HT-29 (cell line): ENCODE measurements at regions not wholly inside any gene's neighbourhood (a gene's known extent, or its start where the extent isn't known, plus 50 kb on each side); places are given as distances from the start of the nearest gene placed in this dataset.

ENCODE experiments used
- DNase-seq: peaks from one replicate; pipeline ENCODE4 v3.0.0-alpha.2; 2015; ENCODE audit warnings: low spot score

DNA sequence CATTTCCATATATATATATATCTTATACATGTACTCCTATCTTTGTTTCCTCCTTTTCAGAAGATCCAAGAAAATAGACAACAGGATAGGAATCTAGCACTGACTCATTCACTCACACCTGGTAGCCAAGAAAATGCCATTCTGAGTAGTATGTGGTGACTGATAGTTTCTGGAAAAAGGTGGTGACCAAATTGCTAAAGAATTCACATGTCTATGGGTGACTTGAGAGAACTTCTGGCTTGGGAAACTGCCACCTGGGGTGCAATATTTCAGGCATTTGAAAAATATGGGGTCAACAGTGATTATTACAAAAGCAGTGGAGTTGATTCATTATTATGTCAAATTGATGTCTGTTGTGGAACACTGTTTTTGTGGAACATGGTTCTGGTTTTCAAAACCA lies 605.1 kb downstream of the PCDH18 start:
- no peak for DNase-seq

DNA sequence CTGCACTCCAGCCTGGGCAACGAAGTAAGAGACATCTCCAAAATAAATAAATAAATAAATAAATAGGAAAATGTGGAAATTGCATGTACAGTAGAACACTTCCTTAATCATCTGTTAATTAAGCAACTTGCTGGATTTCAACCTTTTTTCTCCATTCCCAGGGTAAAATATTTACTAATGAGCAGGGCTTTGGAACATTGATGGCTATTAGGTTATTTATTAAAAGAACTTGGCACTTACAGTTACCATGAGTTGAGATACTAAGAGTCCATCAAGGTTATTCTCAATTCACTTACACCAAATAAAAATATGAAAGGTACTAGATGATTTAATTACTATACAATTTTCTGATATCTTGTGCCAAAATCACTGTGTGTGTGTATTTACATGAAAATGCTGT lies 607.1 kb downstream of the PCDH18 start:
- DNase-seq: no peak

DNA sequence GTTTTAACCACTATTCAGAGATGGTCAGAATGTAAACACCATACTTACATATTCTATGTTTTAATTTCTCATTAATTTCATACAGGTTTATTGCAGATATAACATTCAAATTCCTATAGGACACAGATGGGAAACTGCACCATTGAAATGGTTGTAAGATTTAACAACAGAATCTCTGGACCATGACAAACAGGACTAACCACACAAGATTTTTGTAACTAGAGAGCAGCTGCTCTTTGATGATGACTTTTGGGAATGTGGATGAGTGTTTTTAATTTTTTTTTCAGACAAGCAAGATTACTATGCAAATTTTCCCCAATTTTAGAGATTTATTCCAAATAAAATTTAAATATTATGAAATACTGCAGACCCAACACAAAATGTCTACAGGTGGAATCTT lies 610.2 kb downstream of the PCDH18 start:
- DNase-seq: no peak

DNA sequence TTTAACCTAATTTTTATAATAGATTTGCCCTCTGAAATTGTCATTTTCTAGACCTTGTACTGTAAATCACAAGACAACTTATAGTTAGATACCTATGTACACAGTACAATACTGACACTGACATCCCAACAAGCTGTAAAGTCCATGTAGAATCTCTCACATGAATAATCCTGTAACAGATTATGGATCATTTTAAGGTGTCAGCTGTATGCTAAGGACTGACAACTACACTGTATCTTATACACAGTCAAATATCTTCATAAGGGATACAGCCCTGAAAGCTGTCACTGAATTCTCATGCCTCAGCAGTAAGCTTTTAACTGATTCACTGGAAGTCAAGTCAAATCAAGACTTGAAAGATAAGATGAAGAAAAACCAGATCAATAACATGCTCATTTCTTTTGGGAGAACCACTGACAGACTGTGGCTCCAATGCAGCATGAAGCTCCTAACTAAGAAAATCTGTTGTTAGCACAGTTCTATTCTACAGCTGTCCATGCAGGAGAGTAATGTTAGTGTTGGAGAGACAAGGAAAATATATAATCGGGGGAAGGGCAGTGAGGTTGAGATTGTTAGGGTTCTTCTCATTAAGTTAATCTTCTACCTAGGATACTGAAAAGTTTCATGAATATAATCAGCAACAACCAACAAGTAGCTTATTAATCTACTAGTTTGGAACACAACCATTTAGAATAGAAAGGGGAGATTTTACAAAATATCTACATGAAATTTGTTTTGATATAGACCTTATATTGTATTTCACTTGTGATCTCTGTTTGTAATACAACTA lies 612.0 kb downstream of the PCDH18 start:
- DNase-seq: no peak

DNA sequence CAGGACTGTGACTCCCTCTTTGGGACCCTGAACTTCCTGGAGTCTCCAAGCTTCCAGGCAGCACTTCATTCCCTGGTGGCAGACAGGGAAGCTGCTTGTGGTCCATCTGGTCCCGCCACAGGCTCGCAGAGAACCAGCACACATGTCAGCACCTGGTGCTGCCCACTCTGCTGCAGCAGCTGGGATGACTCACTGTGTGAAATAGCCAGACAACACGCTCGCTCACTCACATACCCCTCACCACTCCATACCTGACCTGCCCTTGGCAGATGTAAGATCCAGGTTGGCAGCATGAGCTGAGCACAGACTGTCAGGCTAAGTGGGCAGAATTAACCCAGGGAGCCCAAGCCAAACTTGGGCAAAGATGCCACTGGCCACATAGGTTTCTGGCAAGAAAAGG lies 613.5 kb downstream of the PCDH18 start:
- no peak for DNase-seq

DNA sequence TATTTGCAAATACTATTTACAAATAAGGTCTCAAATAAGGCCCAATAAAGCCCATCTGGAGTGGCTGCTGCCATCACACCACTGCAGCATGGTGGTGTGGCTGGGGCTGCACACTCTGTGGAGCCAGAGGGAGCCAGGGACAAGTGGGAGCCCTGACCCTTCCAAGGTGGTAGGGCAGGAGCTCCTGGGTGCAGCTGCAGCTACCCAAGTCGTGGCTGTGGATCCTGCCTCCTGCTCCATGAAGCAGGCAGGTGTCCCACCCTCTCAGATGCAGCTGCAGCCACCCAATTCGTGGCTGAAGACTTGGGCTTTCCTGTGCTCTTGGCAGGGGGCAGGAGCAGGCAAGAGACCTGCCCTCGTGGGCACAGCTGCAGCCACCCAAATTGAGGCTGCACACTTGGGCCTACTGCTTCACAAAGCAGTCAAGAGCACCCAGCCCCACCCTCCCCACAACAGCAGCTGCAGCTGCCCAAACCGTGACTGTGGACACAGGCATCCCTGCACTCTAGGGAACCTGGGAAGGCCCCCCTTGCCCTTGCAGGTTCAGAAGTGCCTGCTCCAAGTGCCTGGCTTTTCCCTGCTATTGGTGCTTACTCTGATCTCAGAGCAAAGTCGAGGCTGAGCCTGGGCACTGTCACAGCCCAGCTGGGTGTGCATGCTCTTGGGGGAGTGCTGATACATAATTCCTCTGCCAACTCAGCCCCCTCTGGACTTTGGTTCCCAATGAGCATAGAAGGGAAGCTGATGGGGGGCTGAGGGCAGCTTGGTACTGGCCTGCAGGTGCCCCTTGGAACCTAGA lies 614.8 kb downstream of the PCDH18 start:
- no peak for DNase-seq

DNA sequence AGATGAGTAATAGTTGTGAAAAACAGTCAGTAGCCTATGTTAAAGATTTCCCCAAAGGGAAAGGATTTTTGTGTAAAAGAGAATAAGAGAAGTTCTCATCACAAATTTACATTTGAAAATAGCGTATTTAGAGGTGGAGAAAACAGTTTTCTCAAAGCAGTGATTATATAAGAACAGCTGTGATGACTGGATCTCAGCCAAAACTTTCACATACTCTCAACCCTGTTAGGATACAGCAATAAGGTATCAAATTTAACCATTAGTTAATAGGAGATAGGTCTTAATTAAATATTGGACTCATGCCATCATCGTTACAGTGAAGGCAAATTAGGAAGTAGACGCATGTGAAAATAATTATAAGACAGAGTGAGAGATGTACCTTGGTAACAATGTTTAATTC lies 622.7 kb downstream of the PCDH18 start:
- no peak for DNase-seq

DNA sequence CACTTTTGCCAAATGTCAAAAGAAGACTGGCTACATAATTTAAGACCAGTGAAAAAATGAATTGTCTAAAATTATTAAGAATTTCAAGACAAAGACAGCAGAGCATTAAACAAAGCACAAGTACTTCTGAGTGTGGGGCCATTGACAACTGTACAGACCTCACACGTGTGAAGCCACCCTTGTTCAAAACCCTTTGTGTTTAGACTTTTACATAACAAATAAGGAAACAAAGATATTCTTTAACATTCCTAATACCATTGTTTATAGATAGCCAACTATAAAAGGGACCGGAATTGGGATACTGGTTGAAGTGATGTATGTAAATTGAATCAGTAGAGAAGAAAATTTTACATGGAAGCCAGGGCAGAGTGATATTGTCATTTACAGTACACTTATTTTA lies 624.2 kb downstream of the PCDH18 start:
- DNase-seq: no peak

DNA sequence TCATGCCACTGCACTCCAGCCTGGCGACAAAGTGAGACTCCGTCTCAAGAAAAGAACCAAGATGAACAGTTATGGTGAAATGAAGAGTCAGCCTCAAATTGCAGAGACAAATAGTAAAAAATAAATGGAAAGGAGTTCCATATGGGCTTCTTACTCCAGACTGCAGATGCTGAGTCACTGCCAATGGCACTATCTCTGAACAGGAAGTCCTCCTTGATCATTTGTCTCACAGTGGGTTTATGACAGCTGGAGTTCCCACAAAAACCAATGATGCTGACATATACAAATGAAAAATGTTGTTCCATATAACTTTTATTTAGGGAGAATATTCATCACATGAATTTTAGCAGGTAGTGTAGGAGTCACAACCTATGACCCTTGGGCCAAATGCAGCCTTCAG lies 631.6 kb downstream of the PCDH18 start:
- DNase-seq: no peak

DNA sequence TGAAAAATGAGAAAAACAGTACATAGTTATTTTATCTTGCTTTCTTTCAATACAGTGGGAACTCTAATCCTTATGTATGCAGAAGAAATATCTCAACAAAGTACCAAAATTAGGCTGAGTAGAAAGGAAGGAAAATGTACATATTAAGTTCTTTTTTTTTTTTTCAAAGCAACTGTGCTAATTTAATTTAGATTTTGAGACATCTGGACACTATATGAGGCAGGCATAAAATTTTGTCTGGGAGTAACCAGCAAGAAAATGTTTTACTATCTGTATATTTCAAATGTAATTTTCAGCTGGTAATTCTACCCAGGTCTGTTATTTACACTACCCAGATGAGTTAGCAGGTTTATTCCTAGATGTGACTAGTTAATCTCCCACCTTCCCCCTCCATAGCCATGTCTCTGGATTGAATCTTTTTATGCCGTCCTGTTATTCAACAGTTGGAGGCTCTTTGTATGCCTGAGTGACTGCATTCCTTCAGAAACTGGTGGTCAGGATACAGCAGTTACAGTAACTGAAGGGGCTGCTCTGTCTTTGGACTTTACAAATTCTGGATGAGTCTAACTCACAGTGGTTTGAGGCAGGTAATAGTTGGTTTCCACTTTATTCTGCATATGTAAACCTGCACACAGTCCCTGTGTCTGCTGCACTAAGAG lies 633.6 kb downstream of the PCDH18 start:
- DNase-seq: no peak

DNA sequence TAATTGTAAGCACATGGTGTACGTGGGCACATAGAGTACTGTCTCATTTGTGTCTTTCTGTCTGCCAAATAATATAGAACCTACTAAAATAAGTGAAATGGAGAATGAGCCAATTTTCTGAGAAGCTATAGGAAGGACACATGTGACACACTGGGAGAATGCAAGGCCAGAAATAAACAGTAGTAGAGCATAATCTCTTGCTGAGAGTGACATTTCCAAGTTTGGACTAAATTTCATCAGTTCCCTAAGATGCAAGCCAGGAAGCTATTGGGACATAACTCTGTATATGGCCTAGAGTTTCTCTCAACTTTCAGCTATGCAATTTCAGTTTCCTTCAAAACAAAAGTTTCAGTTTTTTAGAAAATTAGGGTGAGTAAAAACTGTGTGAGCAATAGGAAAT lies 638.7 kb downstream of the PCDH18 start:
- no peak for DNase-seq

DNA sequence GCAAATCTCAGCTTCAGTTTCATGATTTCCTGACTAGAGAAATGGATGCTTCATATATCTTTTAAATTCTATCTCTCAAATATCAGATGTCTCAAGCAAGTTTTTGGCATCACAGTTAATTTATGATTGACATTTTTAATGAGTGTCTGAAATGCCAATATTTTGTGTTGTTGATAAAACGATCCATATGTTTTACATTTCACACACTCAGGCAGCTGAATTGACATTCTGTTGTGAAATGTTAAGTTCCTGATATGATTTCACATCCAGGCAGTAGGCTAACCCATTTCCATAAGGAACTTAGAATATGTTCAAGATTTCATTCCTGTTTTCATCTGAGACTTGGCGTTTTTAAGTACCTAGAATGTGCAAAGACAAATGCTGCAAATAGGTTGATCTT lies 650.6 kb downstream of the PCDH18 start:
- DNase-seq: no peak

DNA sequence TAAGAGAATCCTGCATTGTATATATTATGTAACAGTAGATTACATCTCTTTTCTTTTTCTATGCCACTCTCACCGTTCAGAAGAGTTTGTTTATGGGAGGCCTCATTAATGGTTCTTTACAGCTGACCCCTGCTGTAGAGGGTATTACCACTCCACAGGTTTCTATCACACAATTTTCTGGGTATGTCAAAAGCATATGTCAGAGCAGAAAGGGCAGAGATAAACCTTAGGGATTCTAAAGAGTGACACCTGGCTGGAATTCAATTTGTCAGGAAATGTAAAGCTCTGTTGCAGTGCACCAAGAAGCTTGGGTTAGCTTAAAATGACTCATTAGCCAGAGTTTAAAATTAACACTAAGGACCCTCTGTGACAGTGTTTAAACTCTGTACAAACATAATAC lies 658.7 kb downstream of the PCDH18 start:
- no peak for DNase-seq

DNA sequence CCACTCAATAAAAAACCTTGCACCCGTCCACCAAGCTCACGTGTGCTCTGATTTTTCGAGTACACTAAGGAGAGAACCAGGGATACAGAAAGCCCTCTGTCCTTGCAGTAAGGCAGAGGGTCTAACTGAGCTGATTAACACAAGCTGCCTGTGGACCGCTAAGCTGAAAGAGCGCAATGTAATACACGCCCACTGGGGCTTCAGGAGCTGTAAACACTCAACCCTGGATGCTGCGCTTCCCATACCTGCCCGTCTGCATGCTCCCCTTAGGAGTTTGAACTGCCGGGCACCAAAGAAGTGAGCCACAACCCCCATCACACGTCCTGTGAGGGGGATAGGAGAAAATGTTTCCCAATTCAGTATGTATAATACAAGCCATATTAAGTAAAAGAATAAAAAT lies 664.8 kb downstream of the PCDH18 start:
- DNase-seq: no peak

DNA sequence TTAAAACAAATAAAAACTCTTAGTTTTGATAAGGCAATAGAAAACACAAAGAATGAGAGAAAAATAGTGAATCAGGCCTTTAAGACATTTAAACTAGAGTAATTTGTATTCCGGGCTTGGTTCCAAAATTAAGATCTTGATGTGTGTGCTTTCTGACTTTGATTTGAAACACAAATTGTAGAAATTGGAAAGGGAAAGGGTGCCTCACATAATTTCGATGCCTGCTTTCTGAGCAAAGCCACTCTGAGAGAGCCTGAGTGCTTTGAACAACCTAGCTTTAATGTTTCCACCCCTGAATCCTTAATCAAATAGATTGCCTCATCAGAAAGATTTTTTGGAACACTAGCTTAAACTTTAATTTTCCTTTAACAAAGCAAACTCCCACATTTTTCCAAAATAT lies 666.8 kb downstream of the PCDH18 start:
- no peak for DNase-seq

DNA sequence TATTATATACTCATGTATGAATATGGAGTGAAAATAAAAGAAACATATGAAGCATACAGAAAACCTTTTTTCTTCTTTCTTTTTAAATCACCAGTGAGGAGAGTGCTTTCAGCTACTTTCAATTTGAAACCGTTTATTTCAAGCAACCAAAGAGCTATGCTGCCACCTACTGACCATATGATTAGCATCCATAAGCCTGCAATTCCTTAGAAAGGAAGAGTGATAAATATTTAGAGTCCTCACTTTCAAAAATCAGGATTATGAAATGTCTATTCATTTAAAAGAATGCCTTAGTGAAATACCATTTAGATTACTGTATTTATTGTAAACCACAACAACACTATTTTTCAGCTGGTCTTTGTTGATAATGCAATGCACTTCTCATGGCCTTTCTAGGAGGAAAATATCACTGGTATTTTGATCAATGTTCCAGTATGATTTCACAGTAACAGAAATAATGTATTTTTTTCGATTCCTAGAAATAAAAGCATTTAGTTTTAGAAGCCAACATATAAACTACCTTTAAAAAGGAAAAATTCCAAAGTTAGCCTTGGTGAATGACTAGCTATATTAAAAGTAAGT lies 667.6 kb downstream of the PCDH18 start:
- peak; percentile 74 for DNase-seq

DNA sequence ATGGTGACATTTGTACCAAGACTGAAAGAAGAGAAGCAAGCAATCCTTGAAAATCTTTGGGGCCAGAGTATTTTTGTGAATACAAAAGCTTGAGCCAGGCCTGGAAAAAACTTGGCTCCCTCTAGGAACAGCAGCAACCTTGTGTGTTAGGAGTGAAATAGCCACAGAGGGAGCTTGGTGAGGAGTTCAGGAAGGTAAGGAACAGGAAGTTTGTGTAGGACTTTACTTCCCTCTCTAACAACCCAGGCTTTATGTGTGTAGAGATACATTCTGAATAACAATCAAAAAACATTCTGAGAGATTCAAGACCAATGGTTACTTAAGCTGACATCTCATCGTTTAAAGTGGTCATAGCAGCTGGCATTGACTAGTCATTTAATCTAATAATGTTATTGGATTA lies 668.5 kb downstream of the PCDH18 start:
- no peak for DNase-seq

DNA sequence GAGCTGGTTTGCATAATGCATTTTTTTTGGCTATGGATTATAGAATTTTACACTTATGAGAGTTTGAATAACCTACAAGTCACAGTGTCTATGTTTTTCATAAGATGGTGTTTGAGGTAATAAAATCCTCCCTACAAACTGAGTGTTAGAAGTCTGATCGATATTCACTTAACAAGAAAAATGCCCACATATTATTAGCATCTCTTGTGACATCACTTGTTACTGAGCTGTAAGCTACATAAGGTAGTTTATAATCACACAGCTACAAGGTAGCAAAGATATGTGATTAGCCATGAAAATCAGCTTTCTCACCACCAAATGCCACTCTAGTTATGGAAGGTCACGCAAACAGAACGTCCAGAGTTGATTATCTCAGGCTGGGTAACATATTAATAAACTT lies 669.6 kb downstream of the PCDH18 start:
- no peak for DNase-seq

DNA sequence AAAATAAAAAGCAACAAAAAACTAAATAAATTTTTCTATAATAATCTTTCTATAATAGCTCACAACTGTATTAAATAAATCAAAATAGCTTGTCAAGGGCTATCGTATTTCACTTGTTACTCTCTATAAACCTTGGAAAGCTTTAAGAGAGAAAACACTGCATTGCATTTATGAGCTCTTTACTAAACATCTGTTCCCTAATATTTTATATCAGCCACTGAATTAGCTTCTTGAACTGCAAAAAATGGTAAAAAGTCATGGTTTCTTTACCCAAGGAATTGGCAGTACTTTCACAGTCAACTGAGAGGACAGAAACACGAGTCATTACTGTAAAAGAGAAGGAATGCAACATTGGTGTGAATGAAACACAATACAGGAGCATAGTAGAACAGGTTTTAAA lies 671.2 kb downstream of the PCDH18 start:
- DNase-seq: no peak

DNA sequence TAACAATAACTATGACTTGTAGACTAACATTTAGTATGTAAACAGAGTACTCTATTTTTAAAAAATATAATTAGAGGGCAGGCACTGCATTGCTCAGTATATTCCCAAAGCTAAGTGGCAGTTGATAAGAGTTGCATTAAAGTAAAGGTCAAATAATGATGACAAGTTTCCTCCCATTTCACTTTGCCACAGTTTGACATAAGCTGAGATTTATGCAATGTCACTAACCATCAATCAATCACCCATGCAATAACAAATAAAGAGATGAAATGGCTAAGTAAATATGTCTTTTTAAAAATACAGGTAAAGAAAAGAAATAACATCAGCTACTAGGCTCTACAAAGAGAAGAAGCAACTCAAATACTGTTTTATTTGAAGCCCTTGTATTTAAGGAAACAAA lies 673.4 kb downstream of the PCDH18 start:
- DNase-seq: no peak

DNA sequence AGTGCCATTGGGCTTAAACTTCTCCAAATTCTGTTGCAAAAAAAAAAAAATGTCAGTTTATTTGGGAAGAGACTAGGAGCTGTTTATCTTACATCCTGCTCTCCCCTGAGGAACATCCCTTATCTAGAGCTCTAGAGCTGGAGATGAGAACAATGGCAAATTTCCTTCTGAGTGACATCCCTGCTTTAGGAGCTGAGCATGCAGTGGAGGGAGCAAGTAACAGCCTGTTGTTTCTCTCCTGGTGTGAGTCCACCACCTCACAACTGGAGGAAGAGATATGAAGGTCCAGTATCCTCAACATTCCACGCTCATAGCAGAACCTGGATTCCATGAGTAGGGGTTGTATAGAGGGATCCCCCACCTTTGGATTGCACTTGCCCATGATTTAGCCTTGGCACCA lies 676.4 kb downstream of the PCDH18 start:
- no peak for DNase-seq

DNA sequence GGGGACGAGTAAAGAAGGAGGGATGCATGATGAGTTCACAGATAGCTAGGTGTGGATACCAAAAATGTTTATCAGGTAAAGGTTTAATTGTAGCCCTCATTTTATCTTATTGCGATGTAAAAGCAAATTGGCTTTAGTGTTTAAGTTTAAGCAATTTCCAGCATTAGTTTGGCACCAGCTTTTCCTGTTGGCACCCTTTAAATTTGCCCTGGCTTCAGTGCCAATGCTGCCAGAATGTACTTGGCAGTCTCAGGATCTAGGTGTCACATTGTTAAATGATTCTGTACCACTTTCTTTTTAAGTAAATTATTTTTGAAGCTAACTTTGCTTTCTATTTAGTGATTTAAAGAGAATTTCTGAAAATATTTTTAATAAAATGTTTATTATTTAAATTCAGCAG lies 681.8 kb downstream of the PCDH18 start:
- DNase-seq: no peak
